Neural progenitor cell (in vitro differentiated cells): ENCODE measurements at regions not wholly inside any gene's neighbourhood (a gene's known extent, or its start where the extent isn't known, plus 50 kb on each side); places are given as distances from the start of the nearest gene placed in this dataset.

Source experiments
- DNase-seq: peaks from one replicate; pipeline ENCODE4 v3.0.0-alpha.2; 2016; ENCODE audit warnings: low spot score
- H2AFZ ChIP-seq: fragments of 200-600 bp; sonication (generic); replicated peaks from 2 replicates; pipeline ENCODE4 v1.6.1; 2016; ENCODE audit warnings: antibody characterized with exemption
- H3F3A ChIP-seq: fragments of 200-600 bp; sonication (generic); 2 replicates; pipeline ENCODE4 v1.6.1; 2016; ENCODE audit warnings: antibody characterized with exemption, low read depth
- H3K27ac ChIP-seq: fragments of 200-600 bp; sonication (generic); 2 replicates; pipeline ENCODE4 v1.5.1; 2016; ENCODE audit warnings: mild to moderate bottlenecking
- H3K27me3 ChIP-seq: fragments of 200-600 bp; sonication (generic); 2 replicates; pipeline ENCODE4 v1.6.1; 2016; ENCODE audit warnings: mild to moderate bottlenecking, moderate library complexity
- H3K36me3 ChIP-seq: fragments of 200-600 bp; sonication (generic); 2 replicates; pipeline ENCODE4 v1.5.1; 2016
- H3K4me1 ChIP-seq: fragments of 200-600 bp; sonication (generic); 2 replicates; pipeline ENCODE4 v1.6.1; 2016; ENCODE audit warnings: mixed run types
- H3K4me2 ChIP-seq: fragments of 200-600 bp; sonication (generic); 2 replicates; pipeline ENCODE4 v1.6.1; 2016
- H3K4me3 ChIP-seq: fragments of 200-600 bp; sonication (generic); 2 replicates; pipeline ENCODE4 v1.5.1; 2016
- H3K79me2 ChIP-seq: fragments of 200-600 bp; sonication (generic); 2 replicates; pipeline ENCODE4 v1.6.1; 2016; ENCODE audit warnings: low read depth
- H3K9ac ChIP-seq: fragments of 200-600 bp; sonication (generic); 2 replicates; pipeline ENCODE4 v1.6.1; 2016
- H3K9me3 ChIP-seq: fragments of 200-600 bp; sonication (generic); 2 replicates; pipeline ENCODE4 v1.5.1; 2016; ENCODE audit warnings: low read depth
- H4K20me1 ChIP-seq: fragments of 200-600 bp; sonication (generic); 2 replicates; pipeline ENCODE4 v1.6.1; 2016; ENCODE audit warnings: low read depth
- H3K27ac Mint-ChIP-seq: 3 replicates; pipeline ENCODE4 v1.8.0; 2021; ENCODE audit warnings: mixed read lengths
- H3K27me3 Mint-ChIP-seq: 2 replicates; pipeline ENCODE4 v1.8.0; 2022; ENCODE audit warnings: low read depth, mild to moderate bottlenecking, inconsistent platforms, moderate library complexity, mixed read lengths; ENCODE audit not compliant: insufficient read depth
- H3K36me3 Mint-ChIP-seq: 3 replicates; pipeline ENCODE4 v1.8.0; 2021; ENCODE audit warnings: mixed read lengths
- H3K4me1 Mint-ChIP-seq: 3 replicates; pipeline ENCODE4 v1.8.0; 2021; ENCODE audit warnings: mixed read lengths
- H3K4me3 Mint-ChIP-seq: 3 replicates; pipeline ENCODE4 v1.8.0; 2021; ENCODE audit warnings: mild to moderate bottlenecking, moderate library complexity, mixed read lengths
- H3K9me3 Mint-ChIP-seq: 3 replicates; pipeline ENCODE4 v1.8.0; 2020; ENCODE audit warnings: mixed read lengths
- CTCF ChIP-seq: fragments of 200-600 bp; sonication (generic); IDR thresholded peaks from 2 replicates; pipeline ENCODE4 v1.5.1; 2017; ENCODE audit warnings: antibody characterized with exemption, mild to moderate bottlenecking
- EZH2 ChIP-seq: fragments of 200-600 bp; sonication (generic); IDR thresholded peaks from 2 replicates; pipeline ENCODE4 v1.6.1; 2017; ENCODE audit warnings: antibody characterized with exemption, mild to moderate bottlenecking, moderate library complexity
- EZH2phosphoT487 ChIP-seq: fragments of 200-600 bp; sonication (generic); IDR thresholded peaks from 2 replicates; pipeline ENCODE4 v1.6.1; 2017; ENCODE audit warnings: antibody characterized with exemption

GRCh38 chr3:17969244-17969643 is 226.8 kb upstream of the TBC1D5 start:
- no peaks in the 10 kb centered on the region for H3F3A ChIP-seq

GRCh38 chr3:17967953-17968607 is 225.6 kb upstream of the TBC1D5 start:
- H3F3A ChIP-seq, result no peaks in the 10 kb centered on the region
- no peak overlapping the region for H3K4me3 Mint-ChIP-seq
- H3K4me1 Mint-ChIP-seq, result peaks cover 19% of the 10 kb centered on the region
- H3K27me3 Mint-ChIP-seq, result peaks cover 3% of the 10 kb centered on the region
- no peak for DNase-seq
- H4K20me1 ChIP-seq, result no peaks in the 10 kb centered on the region
- H3K9ac ChIP-seq, result no peak overlapping the region
- H3K36me3 ChIP-seq, result no peaks in the 10 kb centered on the region
- H3K27ac ChIP-seq, result no peak overlapping the region
- H3K9me3 ChIP-seq, result no peaks in the 10 kb centered on the region
- no peaks in the 10 kb centered on the region for H3K79me2 ChIP-seq
- H3K9me3 Mint-ChIP-seq, result no peaks in the 10 kb centered on the region
- TF ChIP-seq CTCF, result no peak
- TF ChIP-seq EZH2phosphoT487, result no peak
- no peak for TF ChIP-seq EZH2
- no peak overlapping the region for H2AFZ ChIP-seq
- H3K27me3 ChIP-seq, result no peaks in the 10 kb centered on the region
- H3K4me1 ChIP-seq, result peaks cover 11% of the 10 kb centered on the region
- no peaks in the 10 kb centered on the region for H3K36me3 Mint-ChIP-seq
- no peak overlapping the region for H3K27ac Mint-ChIP-seq
- H3K4me2 ChIP-seq, result no peak overlapping the region
- H3K4me3 ChIP-seq, result no peak overlapping the region

More at GRCh38 chr3:17969244-17969643, 226.8 kb upstream of the TBC1D5 start:
- Histone ChIP-seq H3K9me3 (no peaks in the 10 kb centered on the region), H3K27me3 (no peaks in the 10 kb centered on the region), H3K36me3 (no peaks in the 10 kb centered on the region), H2AFZ (no peak overlapping the region), H3K4me3 (no peak overlapping the region), H3K79me2 (no peaks in the 10 kb centered on the region), H3K27ac (no peak overlapping the region), H3K4me1 (peaks cover 20% of the 10 kb centered on the region), H3K9ac (no peak overlapping the region), H3K4me2 (no peak overlapping the region), H4K20me1 (no peaks in the 10 kb centered on the region)
- no peak for DNase-seq
- Mint-ChIP-seq H3K27ac (no peak overlapping the region), H3K9me3 (no peaks in the 10 kb centered on the region), H3K4me3 (no peak overlapping the region), H3K4me1 (peaks cover 27% of the 10 kb centered on the region), H3K36me3 (no peaks in the 10 kb centered on the region), H3K27me3 (peaks cover 3% of the 10 kb centered on the region)
- TF ChIP-seq CTCF (no peak), EZH2phosphoT487 (no peak), EZH2 (no peak)

- Histone ChIP-seq H4K20me1 (no peaks in the 10 kb centered on the region), H3K9ac (no peak overlapping the region), H3K4me2 (no peak overlapping the region), H3K79me2 (no peaks in the 10 kb centered on the region), H3K27ac (no peak overlapping the region), H3K9me3 (no peaks in the 10 kb centered on the region), H3K4me3 (no peak overlapping the region), H3K36me3 (no peaks in the 10 kb centered on the region), H3K27me3 (no peaks in the 10 kb centered on the region), H3K4me1 (peaks cover 2% of the 10 kb centered on the region), H2AFZ (no peak overlapping the region), H3F3A (no peaks in the 10 kb centered on the region)
- no peak for TF ChIP-seq EZH2
- no peak for TF ChIP-seq CTCF
- no peak for TF ChIP-seq EZH2phosphoT487
- Mint-ChIP-seq H3K36me3 (no peaks in the 10 kb centered on the region), H3K27ac (no peak overlapping the region), H3K27me3 (peaks cover 3% of the 10 kb centered on the region), H3K9me3 (no peaks in the 10 kb centered on the region), H3K4me1 (peaks cover 12% of the 10 kb centered on the region), H3K4me3 (no peak overlapping the region)
- DNase-seq, result no peak
Measured at GRCh38 chr3:17967111-17967510, 224.7 kb upstream of the TBC1D5 start.
